ENCODE measurements at regions not wholly inside any gene's neighbourhood (a gene's known extent, or its start where the extent isn't known, plus 50 kb on each side); places are given as distances from the start of the nearest gene placed in this dataset.

- H3K9me3 ChIP-seq (ENCODE audit: control insufficient read depth in 1 of 2, low read length in 2 of 2), result no peaks in the 10 kb centered on the region
- no peaks in the 10 kb centered on the region for H3K4me1 ChIP-seq (ENCODE audit: control insufficient read depth in 1 of 2, insufficient read depth in 2 of 2, low read length in 2 of 2)
- H3K27me3 ChIP-seq (ENCODE audit: control insufficient read depth in 1 of 2, insufficient read depth in 2 of 2, low read length in 2 of 2), result no peaks in the 10 kb centered on the region
- H3K36me3 ChIP-seq (ENCODE audit: control insufficient read depth in 1 of 2, insufficient read depth in 2 of 2, low read length in 2 of 2), result no peaks in the 10 kb centered on the region
- no peak overlapping the region for H3K4me3 ChIP-seq (ENCODE audit: low read depth in 1 of 2, low read length in 2 of 2)
- no peak overlapping the region for H3K9ac ChIP-seq (ENCODE audit: low read depth in 1 of 2, low read length in 2 of 2)
- no peak overlapping the region for H3K27ac ChIP-seq (ENCODE audit: low read depth, low read length)
These were observed 325.4 kb downstream of the PCDH10 start for GRCh38 chr4:133474501-133474900.

GRCh38 chr4:133472244-133472643 is 323.1 kb downstream of the PCDH10 start:
- H3K4me1 ChIP-seq (ENCODE audit: control insufficient read depth in 1 of 2, insufficient read depth in 2 of 2, low read length in 2 of 2), result no peaks in the 10 kb centered on the region
- H3K27ac ChIP-seq (ENCODE audit: low read depth, low read length), result no peak overlapping the region

GRCh38 chr4:133467290-133467947 is 318.3 kb downstream of the PCDH10 start:
- H3K9ac ChIP-seq (ENCODE audit: low read depth in 1 of 2, low read length in 2 of 2), result no peak overlapping the region
- H3K9me3 ChIP-seq (ENCODE audit: control insufficient read depth in 1 of 2, low read length in 2 of 2), result peaks cover 0 to 7% of the 10 kb centered on the region in 2 donors
- H3K27ac ChIP-seq (ENCODE audit: low read depth, low read length), result no peak overlapping the region
- H3K4me3 ChIP-seq (ENCODE audit: low read depth in 1 of 2, low read length in 2 of 2), result no peak overlapping the region
- no peaks in the 10 kb centered on the region for H3K27me3 ChIP-seq (ENCODE audit: control insufficient read depth in 1 of 2, insufficient read depth in 2 of 2, low read length in 2 of 2)
- no peaks in the 10 kb centered on the region for H3K4me1 ChIP-seq (ENCODE audit: control insufficient read depth in 1 of 2, insufficient read depth in 2 of 2, low read length in 2 of 2)
- no peaks in the 10 kb centered on the region for H3K36me3 ChIP-seq (ENCODE audit: control insufficient read depth in 1 of 2, insufficient read depth in 2 of 2, low read length in 2 of 2)

More at GRCh38 chr4:133472244-133472643, 323.1 kb downstream of the PCDH10 start:
- no peaks in the 10 kb centered on the region for H3K36me3 ChIP-seq (ENCODE audit: control insufficient read depth in 1 of 2, insufficient read depth in 2 of 2, low read length in 2 of 2)
- H3K9ac ChIP-seq (ENCODE audit: low read depth in 1 of 2, low read length in 2 of 2), result no peak overlapping the region
- peaks cover 0 to 7% of the 10 kb centered on the region in 2 donors for H3K9me3 ChIP-seq (ENCODE audit: control insufficient read depth in 1 of 2, low read length in 2 of 2)
- H3K27me3 ChIP-seq (ENCODE audit: control insufficient read depth in 1 of 2, insufficient read depth in 2 of 2, low read length in 2 of 2), result no peaks in the 10 kb centered on the region
- H3K4me3 ChIP-seq (ENCODE audit: low read depth in 1 of 2, low read length in 2 of 2), result no peak overlapping the region

GRCh38 chr4:133465022-133465421 is 315.9 kb downstream of the PCDH10 start:
- H3K27ac ChIP-seq (ENCODE audit: low read depth, low read length), result no peak overlapping the region
- peaks cover 3 to 7% of the 10 kb centered on the region in 2 donors for H3K9me3 ChIP-seq (ENCODE audit: control insufficient read depth in 1 of 2, low read length in 2 of 2)
- H3K4me3 ChIP-seq (ENCODE audit: low read depth in 1 of 2, low read length in 2 of 2), result no peak overlapping the region
- no peaks in the 10 kb centered on the region for H3K4me1 ChIP-seq (ENCODE audit: control insufficient read depth in 1 of 2, insufficient read depth in 2 of 2, low read length in 2 of 2)
- H3K36me3 ChIP-seq (ENCODE audit: control insufficient read depth in 1 of 2, insufficient read depth in 2 of 2, low read length in 2 of 2), result no peaks in the 10 kb centered on the region
- no peaks in the 10 kb centered on the region for H3K27me3 ChIP-seq (ENCODE audit: control insufficient read depth in 1 of 2, insufficient read depth in 2 of 2, low read length in 2 of 2)
- H3K9ac ChIP-seq (ENCODE audit: low read depth in 1 of 2, low read length in 2 of 2), result no peak overlapping the region

GRCh38 chr4:133464311-133464710 is 315.2 kb downstream of the PCDH10 start:
- Histone ChIP-seq H3K27ac (ENCODE audit: low read depth, low read length) (no peak overlapping the region), H3K4me3 (ENCODE audit: low read depth in 1 of 2, low read length in 2 of 2) (no peak overlapping the region), H3K9me3 (ENCODE audit: control insufficient read depth in 1 of 2, low read length in 2 of 2) (peaks cover 5 to 7% of the 10 kb centered on the region in 2 donors), H3K36me3 (ENCODE audit: control insufficient read depth in 1 of 2, insufficient read depth in 2 of 2, low read length in 2 of 2) (no peaks in the 10 kb centered on the region), H3K27me3 (ENCODE audit: control insufficient read depth in 1 of 2, insufficient read depth in 2 of 2, low read length in 2 of 2) (no peaks in the 10 kb centered on the region), H3K9ac (ENCODE audit: low read depth in 1 of 2, low read length in 2 of 2) (no peak overlapping the region), H3K4me1 (ENCODE audit: control insufficient read depth in 1 of 2, insufficient read depth in 2 of 2, low read length in 2 of 2) (no peaks in the 10 kb centered on the region)

- Histone ChIP-seq H3K4me1 (ENCODE audit: control insufficient read depth in 1 of 2, insufficient read depth in 2 of 2, low read length in 2 of 2) (no peaks in the 10 kb centered on the region), H3K27me3 (ENCODE audit: control insufficient read depth in 1 of 2, insufficient read depth in 2 of 2, low read length in 2 of 2) (no peaks in the 10 kb centered on the region), H3K27ac (ENCODE audit: low read depth, low read length) (no peak overlapping the region), H3K36me3 (ENCODE audit: control insufficient read depth in 1 of 2, insufficient read depth in 2 of 2, low read length in 2 of 2) (no peaks in the 10 kb centered on the region), H3K9ac (ENCODE audit: low read depth in 1 of 2, low read length in 2 of 2) (no peak overlapping the region), H3K9me3 (ENCODE audit: control insufficient read depth in 1 of 2, low read length in 2 of 2) (peaks cover 0 to 3% of the 10 kb centered on the region in 2 donors), H3K4me3 (ENCODE audit: low read depth in 1 of 2, low read length in 2 of 2) (no peak overlapping the region)
These were observed 303.6 kb downstream of the PCDH10 start for GRCh38 chr4:133452678-133453077.

- Histone ChIP-seq H3K4me1 (ENCODE audit: control insufficient read depth in 1 of 2, insufficient read depth in 2 of 2, low read length in 2 of 2) (no peaks in the 10 kb centered on the region), H3K27ac (ENCODE audit: low read depth, low read length) (no peak overlapping the region), H3K36me3 (ENCODE audit: control insufficient read depth in 1 of 2, insufficient read depth in 2 of 2, low read length in 2 of 2) (no peaks in the 10 kb centered on the region), H3K9me3 (ENCODE audit: control insufficient read depth in 1 of 2, low read length in 2 of 2) (no peaks in the 10 kb centered on the region), H3K9ac (ENCODE audit: low read depth in 1 of 2, low read length in 2 of 2) (no peak overlapping the region), H3K4me3 (ENCODE audit: low read depth in 1 of 2, low read length in 2 of 2) (no peak overlapping the region), H3K27me3 (ENCODE audit: control insufficient read depth in 1 of 2, insufficient read depth in 2 of 2, low read length in 2 of 2) (no peaks in the 10 kb centered on the region)
These were observed 301.7 kb downstream of the PCDH10 start for GRCh38 chr4:133450813-133451212.

- Histone ChIP-seq H3K4me1 (ENCODE audit: control insufficient read depth in 1 of 2, insufficient read depth in 2 of 2, low read length in 2 of 2) (no peaks in the 10 kb centered on the region), H3K27ac (ENCODE audit: low read depth, low read length) (no peak overlapping the region), H3K4me3 (ENCODE audit: low read depth in 1 of 2, low read length in 2 of 2) (no peak overlapping the region), H3K9ac (ENCODE audit: low read depth in 1 of 2, low read length in 2 of 2) (no peak overlapping the region), H3K36me3 (ENCODE audit: control insufficient read depth in 1 of 2, insufficient read depth in 2 of 2, low read length in 2 of 2) (no peaks in the 10 kb centered on the region), H3K27me3 (ENCODE audit: control insufficient read depth in 1 of 2, insufficient read depth in 2 of 2, low read length in 2 of 2) (no peaks in the 10 kb centered on the region), H3K9me3 (ENCODE audit: control insufficient read depth in 1 of 2, low read length in 2 of 2) (no peaks in the 10 kb centered on the region)
These were observed 291.3 kb downstream of the PCDH10 start for GRCh38 chr4:133440404-133440803.

- Histone ChIP-seq H3K4me3 (ENCODE audit: low read depth in 1 of 2, low read length in 2 of 2) (no peak overlapping the region), H3K9me3 (ENCODE audit: control insufficient read depth in 1 of 2, low read length in 2 of 2) (no peaks in the 10 kb centered on the region), H3K4me1 (ENCODE audit: control insufficient read depth in 1 of 2, insufficient read depth in 2 of 2, low read length in 2 of 2) (no peaks in the 10 kb centered on the region), H3K27ac (ENCODE audit: low read depth, low read length) (no peak overlapping the region), H3K27me3 (ENCODE audit: control insufficient read depth in 1 of 2, insufficient read depth in 2 of 2, low read length in 2 of 2) (no peaks in the 10 kb centered on the region), H3K9ac (ENCODE audit: low read depth in 1 of 2, low read length in 2 of 2) (no peak overlapping the region), H3K36me3 (ENCODE audit: control insufficient read depth in 1 of 2, insufficient read depth in 2 of 2, low read length in 2 of 2) (no peaks in the 10 kb centered on the region)
These were observed 290.7 kb downstream of the PCDH10 start for GRCh38 chr4:133439830-133440229.

- H3K4me1 ChIP-seq (ENCODE audit: control insufficient read depth in 1 of 2, insufficient read depth in 2 of 2, low read length in 2 of 2), result no peaks in the 10 kb centered on the region
- no peaks in the 10 kb centered on the region for H3K36me3 ChIP-seq (ENCODE audit: control insufficient read depth in 1 of 2, insufficient read depth in 2 of 2, low read length in 2 of 2)
- no peaks in the 10 kb centered on the region for H3K9me3 ChIP-seq (ENCODE audit: control insufficient read depth in 1 of 2, low read length in 2 of 2)
- no peak overlapping the region for H3K4me3 ChIP-seq (ENCODE audit: low read depth in 1 of 2, low read length in 2 of 2)
- no peak overlapping the region for H3K27ac ChIP-seq (ENCODE audit: low read depth, low read length)
- no peaks in the 10 kb centered on the region for H3K27me3 ChIP-seq (ENCODE audit: control insufficient read depth in 1 of 2, insufficient read depth in 2 of 2, low read length in 2 of 2)
- no peak overlapping the region for H3K9ac ChIP-seq (ENCODE audit: low read depth in 1 of 2, low read length in 2 of 2)
These were observed 275.5 kb downstream of the PCDH10 start for GRCh38 chr4:133424605-133425004.
